BE2C (cell line): ENCODE measurements at regions not wholly inside any gene's neighbourhood (a gene's known extent, or its start where the extent isn't known, plus 50 kb on each side); places are given as distances from the start of the nearest gene placed in this dataset.

ENCODE experiments used
- DNase-seq: peaks from one replicate; pipeline ENCODE4 v3.0.0-alpha.2; 2020
- H3K27me3 ChIP-seq: fragments of 250-450 bp; sonication (Bioruptor Pico); 2 replicates; pipeline ENCODE4 v1.5.1; 2020; ENCODE audit warnings: mild to moderate bottlenecking
- H3K36me3 ChIP-seq: fragments of 250-450 bp; sonication (Bioruptor Pico); 2 replicates; pipeline ENCODE4 v1.5.1; 2020; ENCODE audit warnings: mild to moderate bottlenecking
- H3K4me1 ChIP-seq: fragments of 250-450 bp; sonication (Bioruptor Pico); 2 replicates; pipeline ENCODE4 v1.5.1; 2020
- H3K4me3 ChIP-seq: 2 replicates; pipeline ENCODE4 v1.5.1; 2011; ENCODE audit warnings: low read depth, low read length
- H3K9me3 ChIP-seq: fragments of 250-450 bp; sonication (Bioruptor Pico); 2 replicates; pipeline ENCODE4 v1.5.1; 2020
- CTCF ChIP-seq: IDR thresholded peaks from 2 replicates; pipeline ENCODE4 v1.5.1; 2012; ENCODE audit warnings: mild to moderate bottlenecking, low read depth, low read length

GRCh38 chr4:11743976-11744375, 315.3 kb upstream of the HS3ST1 start:
- TF ChIP-seq CTCF, result no peak
- no peaks in the 10 kb centered on the region for H3K27me3 ChIP-seq
- no peak overlapping the region for H3K4me3 ChIP-seq
- no peaks in the 10 kb centered on the region for H3K4me1 ChIP-seq
- no peaks in the 10 kb centered on the region for H3K9me3 ChIP-seq
- DNase-seq, result no peak
- H3K36me3 ChIP-seq, result no peaks in the 10 kb centered on the region

GRCh38 chr4:11743236-11743635, 314.5 kb upstream of the HS3ST1 start:
- Histone ChIP-seq H3K36me3 (no peaks in the 10 kb centered on the region), H3K4me1 (no peaks in the 10 kb centered on the region), H3K9me3 (no peaks in the 10 kb centered on the region), H3K4me3 (no peak overlapping the region), H3K27me3 (no peaks in the 10 kb centered on the region)
- no peak for DNase-seq
- no peak for TF ChIP-seq CTCF

GRCh38 chr4:11741190-11741652, 312.5 kb upstream of the HS3ST1 start:
- DNase-seq, result no peak
- TF ChIP-seq CTCF, result no peak
- no peaks in the 10 kb centered on the region for H3K9me3 ChIP-seq
- H3K4me3 ChIP-seq, result no peak overlapping the region
- no peaks in the 10 kb centered on the region for H3K36me3 ChIP-seq
- H3K27me3 ChIP-seq, result no peaks in the 10 kb centered on the region
- no peaks in the 10 kb centered on the region for H3K4me1 ChIP-seq

- H3K36me3 ChIP-seq, result no peaks in the 10 kb centered on the region
- no peak for TF ChIP-seq CTCF
- H3K27me3 ChIP-seq, result no peaks in the 10 kb centered on the region
Observed at GRCh38 chr4:11739992-11740391, 311.3 kb upstream of the HS3ST1 start.

GRCh38 chr4:11736978-11737377, 308.3 kb upstream of the HS3ST1 start:
- no peak overlapping the region for H3K4me3 ChIP-seq
- no peak for TF ChIP-seq CTCF
- no peaks in the 10 kb centered on the region for H3K27me3 ChIP-seq
- no peaks in the 10 kb centered on the region for H3K9me3 ChIP-seq
- H3K4me1 ChIP-seq, result no peaks in the 10 kb centered on the region
- no peak for DNase-seq
- H3K36me3 ChIP-seq, result no peaks in the 10 kb centered on the region

More at GRCh38 chr4:11739992-11740391, 311.3 kb upstream of the HS3ST1 start:
- Histone ChIP-seq H3K4me1 (no peaks in the 10 kb centered on the region), H3K4me3 (no peak overlapping the region), H3K9me3 (no peaks in the 10 kb centered on the region)
- DNase-seq, result no peak

- DNase-seq, result no peak
- Histone ChIP-seq H3K4me1 (no peaks in the 10 kb centered on the region), H3K36me3 (no peaks in the 10 kb centered on the region), H3K27me3 (no peaks in the 10 kb centered on the region), H3K4me3 (no peak overlapping the region), H3K9me3 (no peaks in the 10 kb centered on the region)
- no peak for TF ChIP-seq CTCF
Observed at GRCh38 chr4:11735651-11736050, 307.0 kb upstream of the HS3ST1 start.
